Mucosa of gallbladder (tissue), 1 donor: ENCODE measurements at regions not wholly inside any gene's neighbourhood (a gene's known extent, or its start where the extent isn't known, plus 50 kb on each side); places are given as distances from the start of the nearest gene placed in this dataset.
"Not testable (repeated sequence)": the region's sequence is repeated elsewhere in the genome, so short reads cannot be mapped to it uniquely, and the experiment has no call there.

Source experiments
- DNase-seq: peaks from one replicate; pipeline ENCODE4 v3.0.0-alpha.2; 2020; ENCODE audit warnings: low spot score
- donor health status: DM: no; HTN: no; CAD: no.

GRCh38 chr6:170046791-170047626 lies 243.9 kb downstream of the DLL1 start:
- no peak for DNase-seq

- DNase-seq: no peak
These were observed 244.8 kb downstream of the DLL1 start for GRCh38 chr6:170045981-170046667.

- DNase-seq: no peak
These were observed 245.3 kb downstream of the DLL1 start for GRCh38 chr6:170045563-170045960.

- no peak for DNase-seq
These were observed 245.9 kb downstream of the DLL1 start for GRCh38 chr6:170044836-170045562.

GRCh38 chr6:170043881-170044790 lies 246.7 kb downstream of the DLL1 start:
- DNase-seq: no peak

- DNase-seq: no peak
These were observed 247.6 kb downstream of the DLL1 start for GRCh38 chr6:170043150-170043819.

- DNase-seq: no peak
These were observed 248.2 kb downstream of the DLL1 start for GRCh38 chr6:170042596-170043118.

GRCh38 chr6:170042123-170042522 lies 248.8 kb downstream of the DLL1 start:
- no peak for DNase-seq

- DNase-seq: no peak
These were observed 249.4 kb downstream of the DLL1 start for GRCh38 chr6:170041526-170041925.

- no peak for DNase-seq
These were observed 250.0 kb downstream of the DLL1 start for GRCh38 chr6:170040906-170041305.

- no peak for DNase-seq
These were observed 250.8 kb downstream of the DLL1 start for GRCh38 chr6:170040115-170040500.

GRCh38 chr6:170039156-170040114 lies 251.4 kb downstream of the DLL1 start:
- DNase-seq: no peak

- no peak for DNase-seq
These were observed 252.2 kb downstream of the DLL1 start for GRCh38 chr6:170038708-170039107.

- DNase-seq: no peak
These were observed 252.6 kb downstream of the DLL1 start for GRCh38 chr6:170038251-170038650.

GRCh38 chr6:170037541-170038250 lies 253.2 kb downstream of the DLL1 start:
- DNase-seq: no peak

- no peak for DNase-seq
These were observed 254.0 kb downstream of the DLL1 start for GRCh38 chr6:170036916-170037315.

- DNase-seq: not testable (repeated sequence)
These were observed 254.5 kb downstream of the DLL1 start for GRCh38 chr6:170036367-170036766.

- DNase-seq: no peak
These were observed 255.0 kb downstream of the DLL1 start for GRCh38 chr6:170035901-170036304.

GRCh38 chr6:170035044-170035443 lies 255.8 kb downstream of the DLL1 start:
- DNase-seq: no peak
